H9 (cell line): ENCODE measurements at regions not wholly inside any gene's neighbourhood (a gene's known extent, or its start where the extent isn't known, plus 50 kb on each side); places are given as distances from the start of the nearest gene placed in this dataset.

Source experiments
- DNase-seq: peaks from one replicate; pipeline ENCODE4 v3.0.0-alpha.2; 2017
- H2AFZ ChIP-seq: one replicate; pipeline ENCODE4 v1.6.1; 2013; ENCODE audit warnings: mild to moderate bottlenecking, low read length, control low read depth, moderate library complexity
- H2AK5ac ChIP-seq: 2 replicates; pipeline ENCODE4 v1.6.1; 2013; ENCODE audit warnings: low read length, control low read depth, mixed read lengths; ENCODE audit not compliant: insufficient read length
- H2BK120ac ChIP-seq: one replicate; pipeline ENCODE4 v1.6.1; 2013; ENCODE audit warnings: low read depth, mild to moderate bottlenecking, low read length, control low read depth, inconsistent platforms; ENCODE audit not compliant: poor library complexity, severe bottlenecking
- H2BK12ac ChIP-seq: 2 replicates; pipeline ENCODE4 v1.6.1; 2013; ENCODE audit warnings: low read length, control low read depth, mixed read lengths, low read depth; ENCODE audit not compliant: insufficient read length
- H2BK15ac ChIP-seq: 2 replicates; pipeline ENCODE4 v1.6.1; 2013; ENCODE audit warnings: low read depth, low read length, control low read depth
- H2BK20ac ChIP-seq: one replicate; pipeline ENCODE4 v1.6.1; 2013; ENCODE audit warnings: low read depth, mild to moderate bottlenecking, low read length, control low read depth, inconsistent platforms; ENCODE audit not compliant: poor library complexity, severe bottlenecking
- H2BK5ac ChIP-seq: 2 replicates; pipeline ENCODE4 v1.6.1; 2013; ENCODE audit warnings: low read length, control low read depth, mixed read lengths; ENCODE audit not compliant: insufficient read length
- H3K14ac ChIP-seq: 2 replicates; pipeline ENCODE4 v1.6.1; 2013; ENCODE audit warnings: low read length, control low read depth; ENCODE audit not compliant: insufficient read depth
- H3K18ac ChIP-seq: 2 replicates; pipeline ENCODE4 v1.6.1; 2013; ENCODE audit warnings: low read depth, mild to moderate bottlenecking, mixed read lengths, low read length, control low read depth; ENCODE audit not compliant: insufficient read length
- H3K23ac ChIP-seq: 2 replicates; pipeline ENCODE4 v1.6.1; 2013; ENCODE audit warnings: low read length, control low read depth, mixed read lengths, low read depth; ENCODE audit not compliant: insufficient read length
- H3K23me2 ChIP-seq: 2 replicates; pipeline ENCODE4 v1.6.1; 2013; ENCODE audit warnings: low read depth, mild to moderate bottlenecking, mixed read lengths, low read length, control low read depth; ENCODE audit not compliant: insufficient read length, poor library complexity, severe bottlenecking
- H3K27ac ChIP-seq: 2 replicates; pipeline ENCODE4 v1.5.1; 2013; ENCODE audit warnings: low read length, control low read depth, mixed read lengths, low read depth; ENCODE audit not compliant: insufficient read length
- H3K27me3 ChIP-seq: 2 replicates; pipeline ENCODE4 v1.6.1; 2013; ENCODE audit warnings: low read length, control low read depth, inconsistent platforms; ENCODE audit not compliant: insufficient read depth
- H3K4ac ChIP-seq: 2 replicates; pipeline ENCODE4 v1.6.1; 2013; ENCODE audit warnings: low read depth, mild to moderate bottlenecking, control low read depth, inconsistent platforms, low read length, moderate library complexity
- H3K4me1 ChIP-seq: 2 replicates; pipeline ENCODE4 v1.6.1; 2013; ENCODE audit warnings: low read length, control low read depth, inconsistent platforms; ENCODE audit not compliant: insufficient read depth
- H3K4me2 ChIP-seq: 2 replicates; pipeline ENCODE4 v1.6.1; 2013; ENCODE audit warnings: low read length, control low read depth, mixed read lengths; ENCODE audit not compliant: insufficient read length, insufficient read depth
- H3K56ac ChIP-seq: 2 replicates; pipeline ENCODE4 v1.6.1; 2013; ENCODE audit warnings: low read depth, mild to moderate bottlenecking, mixed read lengths, low read length, control low read depth; ENCODE audit not compliant: insufficient read length
- H3K79me1 ChIP-seq: 2 replicates; pipeline ENCODE4 v1.6.1; 2013; ENCODE audit warnings: low read depth, mild to moderate bottlenecking, moderate library complexity, low read length, control low read depth, inconsistent platforms; ENCODE audit not compliant: insufficient read depth, poor library complexity, severe bottlenecking
- H3K79me2 ChIP-seq: 2 replicates; pipeline ENCODE4 v1.6.1; 2013; ENCODE audit warnings: low read length, control low read depth, inconsistent platforms; ENCODE audit not compliant: insufficient read depth
- H3K9ac ChIP-seq: 2 replicates; pipeline ENCODE4 v1.6.1; 2013; ENCODE audit warnings: low read length, control low read depth, mixed read lengths; ENCODE audit not compliant: insufficient read length; ENCODE audit errors: extremely low read depth
- H3K9me3 ChIP-seq: one replicate; pipeline ENCODE4 v1.6.1; 2013; ENCODE audit warnings: low read depth, low read length, inconsistent platforms; ENCODE audit not compliant: control insufficient read depth
- H3T11ph ChIP-seq: one replicate; pipeline ENCODE4 v1.6.1; 2013; ENCODE audit warnings: mild to moderate bottlenecking, low read length, control low read depth, inconsistent platforms
- H4K20me1 ChIP-seq: one replicate; pipeline ENCODE4 v1.6.1; 2013; ENCODE audit not compliant: control insufficient read depth, insufficient read length, insufficient read depth
- H4K5ac ChIP-seq: 2 replicates; pipeline ENCODE4 v1.6.1; 2013; ENCODE audit warnings: low read depth, mild to moderate bottlenecking, mixed read lengths, low read length, control low read depth; ENCODE audit not compliant: insufficient read length
- H4K8ac ChIP-seq: replicated peaks from 2 replicates; pipeline ENCODE4 v1.6.1; 2013; ENCODE audit warnings: low read length, control low read depth, mixed read lengths, low read depth; ENCODE audit not compliant: insufficient read length
- H4K91ac ChIP-seq: 2 replicates; pipeline ENCODE4 v1.6.1; 2013; ENCODE audit warnings: low read depth, mild to moderate bottlenecking, moderate library complexity, mixed read lengths, low read length, control low read depth; ENCODE audit not compliant: insufficient read length
- H3K27ac Mint-ChIP-seq, 3 experiments: 2 replicates in 2 of 3; 3 replicates in 1 of 3; pipeline ENCODE4 v1.8.0; 2020 to 2021; ENCODE audit warnings: mixed read lengths in 3 of 3, mild to moderate bottlenecking in 1 of 3, moderate library complexity in 1 of 3
- H3K27me3 Mint-ChIP-seq: 2 replicates; pipeline ENCODE4 v1.8.0; 2021; ENCODE audit warnings: low read depth, mild to moderate bottlenecking, moderate library complexity, mixed read lengths
- H3K36me3 Mint-ChIP-seq, 3 experiments: 2 replicates in 2 of 3; 3 replicates in 1 of 3; pipeline ENCODE4 v1.8.0; 2020 to 2021; ENCODE audit warnings: low read depth in 3 of 3, mixed read lengths in 3 of 3; ENCODE audit not compliant: insufficient read depth in 1 of 3
- H3K4me1 Mint-ChIP-seq, 2 experiments: 2 replicates each; pipeline ENCODE4 v1.8.0; 2020; ENCODE audit warnings: mixed read lengths in 2 of 2
- H3K4me3 Mint-ChIP-seq, 2 experiments: 2 replicates in 1 of 2; 3 replicates in 1 of 2; pipeline ENCODE4 v1.8.0; 2020 to 2021; ENCODE audit warnings: mild to moderate bottlenecking in 2 of 2, mixed read lengths in 2 of 2, moderate library complexity in 1 of 2
- H3K9me3 Mint-ChIP-seq, 2 experiments: 2 replicates in 1 of 2; 3 replicates in 1 of 2; pipeline ENCODE4 v1.8.0; 2020; ENCODE audit warnings: mild to moderate bottlenecking in 2 of 2, mixed read lengths in 2 of 2, moderate library complexity in 1 of 2
- WGBS: extraction: QIAGEN DNeasy Blood & Tissue Kit; methylation state at CpG from one replicate; pipeline ENCODE4 v1.1.7; 2013; ENCODE audit warnings: missing lambda C conversion rate, low lambda C conversion rate, mixed read lengths; ENCODE audit not compliant: insufficient read length; ENCODE audit errors: extremely low coverage; 5-methylcytosine and 5-hydroxymethylcytosine counted together
- TF ChIP-seq, protein P1 (sequence below): fragments of 200-600 bp; sonication (generic); conservative IDR thresholded peaks from 3 replicates; pipeline ENCODE4 v1.8.0; 2021; ENCODE audit warnings: antibody characterized with exemption, mild to moderate bottlenecking

DNA sequence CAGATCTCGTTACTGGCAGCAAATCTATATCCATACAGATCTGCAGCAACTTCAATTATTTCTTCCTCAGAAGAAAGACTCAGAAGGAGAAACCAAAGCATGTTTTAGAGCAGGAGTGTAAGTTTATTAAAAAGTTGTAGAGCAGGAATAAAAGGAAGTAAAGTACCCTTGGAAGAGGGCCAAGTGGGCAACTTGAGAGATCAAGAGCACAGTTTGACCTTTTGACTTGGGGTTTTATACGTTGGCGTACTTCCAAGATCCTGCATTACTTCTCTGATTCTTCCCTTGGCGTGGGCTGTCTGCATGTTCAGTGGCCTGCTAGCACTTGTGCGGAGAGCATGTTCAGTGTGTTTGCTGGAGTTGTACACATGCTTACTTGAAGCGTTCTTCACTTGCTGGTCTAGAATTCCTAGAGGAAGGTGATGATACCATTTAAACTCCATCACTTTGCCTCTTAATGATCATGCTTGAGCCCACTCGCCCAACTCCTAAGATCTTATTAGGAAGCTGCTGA is 1114.7 kb upstream of the PABPC4L start:
- no peak overlapping the region for H2BK5ac ChIP-seq
- H3K14ac ChIP-seq: no peak overlapping the region
- Mint-ChIP-seq H3K4me3 (no peak overlapping the region), H3K36me3 (peaks cover 0 to 12% (median 0%) of the 10 kb centered on the region in 3 experiments; a peak in 4 of 7 replicates), H3K9me3 (peaks cover 0 to 2% of the 10 kb centered on the region in 2 experiments; a peak in 1 of 5 replicates), H3K27ac (no peak overlapping the region), H3K4me1 (no peaks in the 10 kb centered on the region), H3K27me3 (no peaks in the 10 kb centered on the region)
- H4K91ac ChIP-seq: no peak overlapping the region
- no peak overlapping the region for H2BK12ac ChIP-seq
- H2AK5ac ChIP-seq: no peak overlapping the region
- H3K4ac ChIP-seq: no peak overlapping the region
- H3K27ac ChIP-seq: no peak overlapping the region
- H3K56ac ChIP-seq: no peak overlapping the region
- H2BK15ac ChIP-seq: no peak overlapping the region
- no peak overlapping the region for H4K5ac ChIP-seq
- H3K79me1 ChIP-seq: no peaks in the 10 kb centered on the region
- no peak overlapping the region for H2BK20ac ChIP-seq
- H3K9me3 ChIP-seq: no peaks in the 10 kb centered on the region
- H3K9ac ChIP-seq: no peak overlapping the region
- H3K23me2 ChIP-seq: no peaks in the 10 kb centered on the region
- no peak overlapping the region for H2AFZ ChIP-seq
- no peaks in the 10 kb centered on the region for H3K79me2 ChIP-seq
- no peak overlapping the region for H4K8ac ChIP-seq
- no peaks in the 10 kb centered on the region for H4K20me1 ChIP-seq
- no peak overlapping the region for H3T11ph ChIP-seq
- TF ChIP-seq, protein P1, sequence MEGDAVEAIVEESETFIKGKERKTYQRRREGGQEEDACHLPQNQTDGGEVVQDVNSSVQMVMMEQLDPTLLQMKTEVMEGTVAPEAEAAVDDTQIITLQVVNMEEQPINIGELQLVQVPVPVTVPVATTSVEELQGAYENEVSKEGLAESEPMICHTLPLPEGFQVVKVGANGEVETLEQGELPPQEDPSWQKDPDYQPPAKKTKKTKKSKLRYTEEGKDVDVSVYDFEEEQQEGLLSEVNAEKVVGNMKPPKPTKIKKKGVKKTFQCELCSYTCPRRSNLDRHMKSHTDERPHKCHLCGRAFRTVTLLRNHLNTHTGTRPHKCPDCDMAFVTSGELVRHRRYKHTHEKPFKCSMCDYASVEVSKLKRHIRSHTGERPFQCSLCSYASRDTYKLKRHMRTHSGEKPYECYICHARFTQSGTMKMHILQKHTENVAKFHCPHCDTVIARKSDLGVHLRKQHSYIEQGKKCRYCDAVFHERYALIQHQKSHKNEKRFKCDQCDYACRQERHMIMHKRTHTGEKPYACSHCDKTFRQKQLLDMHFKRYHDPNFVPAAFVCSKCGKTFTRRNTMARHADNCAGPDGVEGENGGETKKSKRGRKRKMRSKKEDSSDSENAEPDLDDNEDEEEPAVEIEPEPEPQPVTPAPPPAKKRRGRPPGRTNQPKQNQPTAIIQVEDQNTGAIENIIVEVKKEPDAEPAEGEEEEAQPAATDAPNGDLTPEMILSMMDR: no peak
- WGBS: no CpG with 5 or more reads among the region's 7 CpGs
- H3K18ac ChIP-seq: no peak overlapping the region
- no peaks in the 10 kb centered on the region for H3K4me1 ChIP-seq
- no peak overlapping the region for H2BK120ac ChIP-seq
- H3K27me3 ChIP-seq: no peaks in the 10 kb centered on the region
- DNase-seq: no peak
- H3K23ac ChIP-seq: no peak overlapping the region
- no peak overlapping the region for H3K4me2 ChIP-seq
